Memory B cell (primary cell): ENCODE measurements at regions not wholly inside any gene's neighbourhood (a gene's known extent, or its start where the extent isn't known, plus 50 kb on each side); places are given as distances from the start of the nearest gene placed in this dataset.

ENCODE experiments used
- ATAC-seq: fragments of 150-1000 bp; cut with Tn5 transposase; 2 replicates; pipeline ENCODE4 v1.10.0; 2021; ENCODE audit warnings: low read depth, mild to moderate bottlenecking, moderate library complexity
- DNase-seq, 2 donors: peaks; one replicate each; pipeline ENCODE4 v3.0.0; 2022; ENCODE audit warnings: low spot score in 2 of 2
- H3K27ac Mint-ChIP-seq: one replicate; pipeline ENCODE4 v1.8.0; 2022; ENCODE audit warnings: mild to moderate bottlenecking, moderate library complexity, mixed read lengths
- H3K27me3 Mint-ChIP-seq: one replicate; pipeline ENCODE4 v1.8.0; 2022; ENCODE audit warnings: mixed read lengths
- H3K36me3 Mint-ChIP-seq: one replicate; pipeline ENCODE4 v1.8.0; 2022; ENCODE audit warnings: mild to moderate bottlenecking, mixed read lengths
- H3K4me1 Mint-ChIP-seq: one replicate; pipeline ENCODE4 v1.8.0; 2022; ENCODE audit warnings: mixed read lengths
- H3K4me3 Mint-ChIP-seq: one replicate; pipeline ENCODE4 v1.8.0; 2022; ENCODE audit warnings: mild to moderate bottlenecking, moderate library complexity, mixed read lengths
- H3K9me3 Mint-ChIP-seq: one replicate; pipeline ENCODE4 v1.8.0; 2022; ENCODE audit warnings: mixed read lengths

DNA sequence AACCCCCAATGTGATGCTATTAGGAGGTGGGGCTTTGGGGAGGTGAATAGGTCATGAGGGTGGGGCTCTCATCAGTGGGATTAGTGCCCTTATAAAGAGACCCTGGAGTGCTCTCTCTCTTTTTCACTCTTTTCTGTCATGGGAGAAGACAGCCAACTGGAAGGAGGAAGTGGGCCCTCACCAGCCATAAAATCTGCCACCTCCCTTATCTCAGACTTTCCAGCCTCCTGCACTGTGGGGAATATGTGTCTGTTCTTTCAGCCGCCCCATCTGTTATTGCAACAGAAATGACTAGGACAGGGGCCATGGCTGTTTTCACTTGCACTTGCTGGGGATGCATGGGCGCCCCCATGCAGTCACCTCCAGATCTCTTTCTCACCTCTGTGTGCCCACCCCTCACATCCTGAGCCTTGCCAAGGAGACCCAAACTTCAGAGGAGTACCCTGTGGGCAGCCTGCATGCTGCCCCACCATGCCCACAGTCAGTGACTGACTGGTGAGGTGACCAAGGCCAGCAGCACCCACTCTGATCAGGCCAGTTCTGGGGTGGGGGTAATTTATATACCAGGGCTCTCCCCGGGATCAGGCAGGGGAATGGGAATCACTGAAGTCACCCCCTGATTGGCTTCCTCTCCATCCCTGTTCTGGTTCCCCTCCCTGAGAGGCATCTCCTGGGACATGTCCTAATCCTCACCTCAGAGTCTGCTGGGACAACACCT, 118.4 kb downstream of the ANKRD60 start:
- DNase-seq = no peak
- no peaks in the 10 kb centered on the region for H3K4me1 Mint-ChIP-seq
- peaks cover 26% of the 10 kb centered on the region for H3K27me3 Mint-ChIP-seq
- peaks cover 9% of the 10 kb centered on the region for H3K9me3 Mint-ChIP-seq
- peaks cover 1% of the 10 kb centered on the region for H3K36me3 Mint-ChIP-seq
- no peak overlapping the region for H3K27ac Mint-ChIP-seq
- ATAC-seq = no peak
- H3K4me3 Mint-ChIP-seq = no peak overlapping the region

DNA sequence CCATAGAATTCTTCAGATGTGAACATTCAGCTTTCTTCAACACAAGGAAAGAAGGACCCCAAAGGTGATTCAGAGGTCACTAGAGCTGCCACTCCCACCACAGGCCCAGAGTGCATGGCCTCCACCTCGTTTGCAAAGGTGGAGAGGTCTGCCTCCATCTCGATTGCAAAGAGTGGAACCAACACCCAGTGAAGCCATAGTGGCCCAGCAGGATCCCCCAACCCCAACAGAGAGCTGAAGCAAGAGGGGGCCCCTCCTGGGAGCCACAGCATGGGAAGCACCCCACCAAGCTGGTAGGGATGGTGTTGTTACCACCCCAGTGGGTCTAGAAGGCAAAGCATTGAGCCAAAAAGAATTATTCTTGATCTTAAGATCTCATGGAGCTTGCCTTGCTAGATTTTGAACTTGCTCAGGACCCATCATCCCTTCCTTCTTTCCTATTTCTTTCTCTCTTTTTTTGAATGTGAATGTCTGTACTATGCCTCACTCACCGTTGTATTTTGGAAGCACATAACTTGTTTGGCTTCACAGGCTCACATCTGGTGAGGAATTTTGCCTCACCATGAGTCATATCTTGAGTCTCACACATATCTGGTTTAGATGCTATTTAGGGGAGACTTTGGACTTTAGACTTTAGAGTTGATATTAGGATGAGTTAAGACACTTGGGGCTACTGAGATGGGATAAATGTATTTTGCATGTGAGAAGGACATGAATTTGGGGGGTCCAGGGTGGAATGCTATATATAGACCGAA, 119.2 kb downstream of the ANKRD60 start:
- Mint-ChIP-seq H3K4me3 (no peak overlapping the region), H3K4me1 (no peaks in the 10 kb centered on the region), H3K36me3 (peaks cover 1% of the 10 kb centered on the region), H3K9me3 (peaks cover 9% of the 10 kb centered on the region), H3K27ac (no peak overlapping the region), H3K27me3 (peaks cover 26% of the 10 kb centered on the region)
- DNase-seq = no peak
- no peak for ATAC-seq

DNA sequence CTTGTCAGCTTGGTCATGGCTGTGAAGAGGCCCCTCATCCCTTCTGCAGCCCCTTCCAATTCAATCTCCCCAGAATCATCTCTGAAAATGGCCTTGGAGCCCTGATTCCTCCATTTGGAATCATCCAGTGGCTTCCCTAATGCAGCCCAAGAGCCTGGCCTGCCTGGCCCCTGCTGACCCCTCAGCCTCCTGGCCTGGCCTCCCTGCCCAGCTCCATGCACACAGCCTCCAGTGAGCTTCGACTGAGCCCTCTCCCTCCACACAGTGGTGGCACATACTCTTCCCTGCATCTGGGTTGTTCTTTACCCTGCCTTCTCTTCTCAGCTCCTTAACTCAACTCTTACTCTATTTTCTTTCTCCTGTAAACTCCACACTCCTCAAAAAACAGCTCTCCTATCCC, 120.9 kb downstream of the ANKRD60 start:
- ATAC-seq = no peak
- H3K27ac Mint-ChIP-seq = no peak overlapping the region
- H3K36me3 Mint-ChIP-seq = peaks cover 1% of the 10 kb centered on the region
- peaks cover 26% of the 10 kb centered on the region for H3K27me3 Mint-ChIP-seq
- no peak overlapping the region for H3K4me3 Mint-ChIP-seq
- peaks cover 9% of the 10 kb centered on the region for H3K9me3 Mint-ChIP-seq
- no peaks in the 10 kb centered on the region for H3K4me1 Mint-ChIP-seq
- DNase-seq = no peak

DNA sequence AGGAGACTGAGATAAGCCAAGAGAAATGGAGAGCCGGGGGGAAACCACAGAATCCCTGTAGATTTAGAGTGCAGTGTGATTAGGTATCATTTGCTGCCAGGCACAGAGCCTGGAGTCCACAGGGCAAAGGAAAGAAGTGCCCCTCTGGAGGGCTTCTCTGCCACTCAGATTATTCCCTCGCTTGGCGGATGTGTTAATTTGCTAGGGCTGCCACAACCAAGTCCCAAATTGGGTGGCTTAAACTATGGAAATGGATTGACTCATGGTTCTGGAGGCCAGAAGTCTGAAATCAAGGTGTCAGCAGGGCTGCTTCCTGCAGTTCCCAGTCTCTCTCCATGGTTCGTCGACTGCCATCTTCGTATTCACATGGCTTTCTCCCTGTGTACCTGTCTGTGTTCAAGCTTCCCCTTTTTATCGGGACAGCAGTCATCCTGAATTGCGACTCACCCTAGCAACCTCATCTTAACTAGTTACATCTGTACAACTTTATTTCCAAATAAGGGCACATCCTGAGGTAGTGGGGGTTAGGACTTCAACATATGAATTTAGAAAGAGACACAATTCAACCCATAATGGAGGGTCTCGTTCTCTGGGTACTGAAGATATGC, 122.2 kb downstream of the ANKRD60 start:
- peaks cover 24% of the 10 kb centered on the region for H3K27me3 Mint-ChIP-seq
- DNase-seq = no peak
- no peak overlapping the region for H3K4me3 Mint-ChIP-seq
- H3K4me1 Mint-ChIP-seq = no peaks in the 10 kb centered on the region
- no peak for ATAC-seq
- no peak overlapping the region for H3K27ac Mint-ChIP-seq
- H3K36me3 Mint-ChIP-seq = peaks cover 1% of the 10 kb centered on the region
- H3K9me3 Mint-ChIP-seq = peaks cover 9% of the 10 kb centered on the region

DNA sequence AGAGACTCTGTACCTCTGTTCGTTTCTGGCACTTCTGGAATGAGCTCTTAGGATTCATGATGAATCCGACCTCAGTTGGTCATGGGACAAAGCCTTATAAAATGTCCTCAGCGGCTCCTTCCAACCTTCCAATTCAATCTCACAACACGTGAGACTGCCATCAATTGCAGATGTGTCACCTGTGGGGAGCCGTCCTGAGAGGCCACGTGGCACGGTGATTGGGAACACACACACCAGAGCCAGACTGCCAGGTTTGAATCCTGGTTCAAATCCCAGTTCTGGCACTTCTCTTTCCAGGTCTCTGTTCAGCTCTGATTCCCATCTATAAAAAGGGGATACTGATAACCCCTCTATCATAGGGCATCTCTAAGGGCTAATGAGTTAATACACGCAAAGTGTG, 124.5 kb downstream of the ANKRD60 start:
- H3K4me3 Mint-ChIP-seq = no peak overlapping the region
- H3K9me3 Mint-ChIP-seq = peaks cover 6% of the 10 kb centered on the region
- no peaks in the 10 kb centered on the region for H3K36me3 Mint-ChIP-seq
- H3K27ac Mint-ChIP-seq = no peak overlapping the region
- DNase-seq (no peak), ATAC-seq (no peak)
- peaks cover 26% of the 10 kb centered on the region for H3K27me3 Mint-ChIP-seq
- no peaks in the 10 kb centered on the region for H3K4me1 Mint-ChIP-seq

DNA sequence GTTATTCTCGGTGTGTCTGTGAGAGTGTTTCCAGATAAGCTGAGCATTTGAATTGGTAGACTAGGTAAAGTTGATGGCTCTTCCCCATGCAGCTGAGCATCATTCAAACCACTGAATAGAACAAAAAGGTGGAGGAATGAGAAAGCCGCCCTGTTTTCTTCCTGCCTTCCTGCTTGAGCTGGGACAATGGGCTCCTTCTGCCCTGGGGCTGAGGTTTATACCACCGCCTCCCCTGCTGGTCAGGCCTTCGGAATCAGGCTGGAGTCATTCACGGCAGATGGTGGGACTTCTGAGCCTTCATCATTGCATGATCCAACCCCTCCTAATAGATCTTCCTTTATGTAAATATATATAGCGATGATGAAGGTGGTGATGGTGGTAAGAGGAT, 124.9 kb downstream of the ANKRD60 start:
- H3K27me3 Mint-ChIP-seq = peaks cover 24% of the 10 kb centered on the region
- no peak overlapping the region for H3K4me3 Mint-ChIP-seq
- DNase-seq (no peak), ATAC-seq (no peak)
- no peaks in the 10 kb centered on the region for H3K4me1 Mint-ChIP-seq
- H3K27ac Mint-ChIP-seq = no peak overlapping the region
- H3K9me3 Mint-ChIP-seq = peaks cover 6% of the 10 kb centered on the region
- no peaks in the 10 kb centered on the region for H3K36me3 Mint-ChIP-seq

DNA sequence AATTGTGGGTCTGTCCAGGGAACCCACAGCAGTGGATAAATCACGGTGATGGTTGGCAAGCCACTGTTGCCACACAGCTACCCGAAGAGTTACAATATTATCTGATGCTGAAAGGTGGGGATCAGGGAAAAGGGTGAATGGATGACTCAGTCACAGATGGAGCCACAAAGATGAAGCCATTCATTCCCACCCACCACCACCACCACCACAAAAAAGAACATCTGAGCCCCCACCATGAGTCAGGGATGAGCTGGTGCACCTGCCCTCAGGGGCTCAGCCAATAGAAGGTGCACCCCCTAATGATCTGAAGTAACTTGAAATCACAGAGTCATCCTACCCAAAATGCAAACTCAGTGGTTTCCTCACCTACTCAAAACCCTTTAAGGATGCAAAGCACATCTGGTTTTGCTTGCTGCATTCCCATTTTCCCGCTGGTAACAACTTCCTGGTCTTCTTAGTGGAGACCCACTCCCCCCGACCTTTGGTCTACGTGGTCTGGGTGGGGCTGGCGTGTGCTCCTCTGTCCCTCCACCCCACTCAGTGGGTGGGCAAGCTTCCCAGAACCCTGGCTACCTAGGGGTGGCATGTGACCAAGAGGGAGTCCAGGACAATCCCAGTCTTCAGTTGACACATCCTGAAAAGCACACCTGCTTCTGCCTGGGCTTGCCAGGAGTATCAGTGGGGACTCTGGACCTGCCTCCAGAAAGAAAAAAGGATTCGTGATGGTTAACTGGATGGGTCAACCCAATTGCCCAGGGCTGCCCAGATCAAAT, 125.5 kb downstream of the ANKRD60 start:
- Mint-ChIP-seq H3K4me1 (no peaks in the 10 kb centered on the region), H3K9me3 (peaks cover 6% of the 10 kb centered on the region), H3K27ac (no peak overlapping the region), H3K4me3 (no peak overlapping the region), H3K36me3 (no peaks in the 10 kb centered on the region), H3K27me3 (peaks cover 20% of the 10 kb centered on the region)
- DNase-seq (no peak), ATAC-seq (no peak)

DNA sequence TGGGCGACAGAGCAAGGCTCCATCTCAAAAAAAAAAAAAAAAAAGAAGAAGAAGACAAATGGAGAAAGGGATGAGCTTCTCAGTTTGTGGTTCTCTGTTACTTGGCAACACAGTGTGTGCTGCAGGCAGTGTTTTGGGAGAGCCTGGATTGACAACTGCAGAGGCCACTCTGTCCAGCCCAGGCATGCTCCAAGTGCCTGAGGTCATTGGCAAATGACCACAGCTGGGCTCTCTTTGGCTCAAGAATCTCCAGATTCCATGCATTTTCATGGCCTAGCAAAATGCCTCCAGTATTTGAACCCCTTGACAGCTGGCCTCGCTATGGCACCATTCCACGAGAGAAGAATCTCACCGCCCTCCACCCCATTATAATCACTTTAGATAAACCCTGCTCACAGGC, 126.2 kb downstream of the ANKRD60 start:
- H3K27me3 Mint-ChIP-seq = peaks cover 18% of the 10 kb centered on the region
- no peaks in the 10 kb centered on the region for H3K4me1 Mint-ChIP-seq
- H3K9me3 Mint-ChIP-seq = peaks cover 6% of the 10 kb centered on the region
- DNase-seq (no peak), ATAC-seq (no peak)
- H3K27ac Mint-ChIP-seq = no peak overlapping the region
- no peak overlapping the region for H3K4me3 Mint-ChIP-seq
- H3K36me3 Mint-ChIP-seq = no peaks in the 10 kb centered on the region

DNA sequence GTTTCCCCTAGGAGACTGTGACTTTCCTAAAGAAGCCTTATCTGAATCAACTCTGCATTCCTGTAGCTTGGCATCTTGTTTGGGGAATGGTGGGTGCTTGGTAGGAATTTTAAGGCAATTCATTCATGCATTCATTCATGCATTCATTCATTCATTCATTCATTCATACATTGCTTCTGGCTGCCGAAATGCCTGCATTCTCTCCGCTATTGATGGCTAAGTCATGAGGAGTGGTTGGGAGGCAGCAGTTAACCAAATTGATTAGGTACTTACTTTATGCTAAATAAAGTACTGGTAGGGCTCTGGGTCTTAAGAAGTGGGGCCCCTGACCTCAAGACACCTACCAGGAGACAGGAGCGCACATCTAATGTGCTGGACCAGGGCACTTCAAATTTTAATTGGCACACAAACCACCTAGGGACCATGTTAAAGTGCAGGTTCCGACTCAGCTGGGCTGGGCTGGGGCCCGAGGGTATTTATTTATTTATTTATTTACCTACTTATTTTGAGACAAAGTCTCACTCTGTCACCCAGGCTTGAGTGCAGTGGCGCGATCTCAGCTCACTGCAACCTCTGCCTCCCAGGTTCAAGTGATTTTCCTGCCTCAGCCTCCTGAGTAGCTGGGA, 127.6 kb downstream of the ANKRD60 start:
- Mint-ChIP-seq H3K27ac (no peak overlapping the region), H3K4me3 (no peak overlapping the region)

DNA sequence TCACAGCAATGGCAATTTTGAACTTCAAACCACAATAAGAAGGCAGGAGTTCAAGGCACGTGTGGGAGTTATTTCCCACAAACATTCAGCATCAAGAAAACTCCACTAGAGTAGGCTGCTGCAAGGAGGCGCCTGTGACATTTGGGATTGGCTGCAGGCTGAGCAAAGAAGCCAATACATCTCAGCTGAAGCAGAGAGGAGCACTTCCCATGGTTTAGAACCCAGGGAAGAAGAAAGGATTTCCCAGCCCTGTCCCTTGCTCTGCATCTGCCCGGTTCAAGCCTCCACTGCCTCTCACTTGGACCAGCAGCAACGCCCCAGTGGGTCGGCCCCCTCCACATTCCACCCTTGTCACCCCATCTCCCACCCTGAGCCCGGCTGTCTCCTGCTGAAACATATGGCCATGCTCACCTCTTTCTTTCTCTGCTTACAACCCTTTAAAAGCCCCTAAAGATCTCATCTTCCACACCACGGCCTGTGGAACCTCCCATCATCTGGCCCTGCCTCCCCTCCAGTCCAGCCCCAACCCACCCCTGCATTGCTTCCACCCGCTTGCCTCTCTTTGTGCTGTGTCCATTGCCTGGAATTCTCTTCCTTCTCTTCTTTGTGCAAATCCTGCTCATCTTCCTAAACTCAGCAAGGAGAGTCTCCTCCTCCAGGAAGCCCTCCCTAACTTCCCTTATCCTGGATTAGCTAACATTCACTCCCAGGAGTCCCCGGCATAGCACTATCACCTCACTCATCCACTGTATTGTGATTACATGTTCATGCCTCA, 128.3 kb downstream of the ANKRD60 start:
- H3K4me1 Mint-ChIP-seq = no peaks in the 10 kb centered on the region
- H3K9me3 Mint-ChIP-seq = no peaks in the 10 kb centered on the region
- H3K36me3 Mint-ChIP-seq = no peaks in the 10 kb centered on the region
- no peak overlapping the region for H3K27ac Mint-ChIP-seq
- no peak overlapping the region for H3K4me3 Mint-ChIP-seq
- H3K27me3 Mint-ChIP-seq = peaks cover 15% of the 10 kb centered on the region
- DNase-seq (no peak), ATAC-seq (no peak)

More for the DNA sequence above, 127.6 kb downstream of the ANKRD60 start:
- no peaks in the 10 kb centered on the region for H3K4me1 Mint-ChIP-seq
- peaks cover 19% of the 10 kb centered on the region for H3K27me3 Mint-ChIP-seq
- no peak for ATAC-seq
- peaks cover 5% of the 10 kb centered on the region for H3K9me3 Mint-ChIP-seq
- DNase-seq = no peak
- no peaks in the 10 kb centered on the region for H3K36me3 Mint-ChIP-seq

DNA sequence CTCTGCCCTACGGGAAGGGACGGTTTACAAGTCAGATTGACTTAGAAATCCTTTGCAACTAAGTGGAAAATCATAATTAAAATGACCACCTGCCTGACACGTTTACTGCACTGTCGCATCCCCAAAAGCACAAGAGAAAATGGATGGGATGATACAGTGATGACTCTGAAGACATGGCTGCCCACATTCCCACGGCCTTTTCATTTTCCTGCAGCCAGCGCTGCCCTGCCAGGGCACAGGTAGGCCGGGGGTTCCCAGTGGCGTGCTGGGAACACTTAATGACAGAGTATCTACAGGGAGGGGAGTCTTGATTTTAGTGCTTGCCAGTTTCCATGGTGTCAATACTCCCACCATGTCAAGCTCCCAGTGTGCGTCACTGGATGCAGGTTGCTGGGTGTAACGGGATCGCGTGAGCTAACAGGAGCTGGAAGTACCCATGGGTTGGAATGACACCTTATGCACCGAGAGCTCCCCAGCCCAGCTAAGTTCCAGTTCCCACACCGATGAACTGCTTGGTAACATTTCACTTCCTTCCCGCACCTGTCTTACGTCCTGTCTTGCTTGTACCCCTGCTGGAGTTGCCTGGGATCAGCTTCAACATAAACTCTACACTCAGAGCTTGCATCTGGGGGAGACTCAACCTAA, 129.0 kb downstream of the ANKRD60 start:
- Mint-ChIP-seq H3K9me3 (no peaks in the 10 kb centered on the region), H3K36me3 (no peaks in the 10 kb centered on the region), H3K4me1 (no peaks in the 10 kb centered on the region), H3K27me3 (peaks cover 17% of the 10 kb centered on the region), H3K4me3 (no peak overlapping the region), H3K27ac (no peak overlapping the region)
- no peak for ATAC-seq
- no peak for DNase-seq

DNA sequence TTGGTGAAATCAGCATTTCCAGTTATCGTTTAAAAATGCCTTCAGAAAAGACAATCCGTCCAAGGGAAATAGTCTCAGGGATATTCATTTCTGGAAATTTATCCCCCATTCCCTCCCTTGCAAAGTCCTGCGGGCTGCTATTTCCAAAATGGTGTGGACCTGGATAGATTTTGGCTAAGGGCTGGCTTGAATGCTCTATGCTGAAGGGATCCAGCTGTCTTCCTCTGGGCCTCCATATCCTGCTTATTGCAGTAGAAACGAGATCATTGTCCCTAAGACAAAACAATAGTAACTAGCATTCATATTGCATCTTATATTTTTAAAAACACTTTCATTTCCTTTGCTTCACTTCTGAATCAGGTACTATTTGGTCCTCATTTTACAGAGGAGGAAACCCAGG, 129.9 kb downstream of the ANKRD60 start:
- Mint-ChIP-seq H3K4me3 (no peak overlapping the region), H3K36me3 (no peaks in the 10 kb centered on the region), H3K27ac (no peak overlapping the region), H3K27me3 (peaks cover 17% of the 10 kb centered on the region), H3K4me1 (no peaks in the 10 kb centered on the region), H3K9me3 (no peaks in the 10 kb centered on the region)
- DNase-seq (no peak), ATAC-seq (no peak)

DNA sequence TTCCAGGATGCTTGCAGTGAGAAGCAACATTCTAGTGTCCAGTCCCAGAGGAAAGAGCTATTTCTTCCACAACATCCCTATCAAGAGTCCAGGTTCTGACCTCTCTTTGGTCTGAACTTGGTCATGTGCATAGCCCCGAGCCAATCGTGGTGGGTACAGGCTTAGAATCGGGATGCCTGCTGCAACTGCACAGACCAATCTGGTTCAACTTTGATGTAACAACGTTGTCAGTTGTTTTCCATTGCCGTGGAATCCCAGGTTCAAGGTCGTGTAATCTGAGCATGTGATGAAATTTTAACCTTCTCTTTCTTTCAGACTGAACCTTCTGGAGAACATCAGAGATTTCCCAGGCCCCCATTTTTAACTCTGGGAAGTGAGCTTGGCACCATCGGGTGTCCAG, 130.5 kb downstream of the ANKRD60 start:
- Mint-ChIP-seq H3K4me1 (no peaks in the 10 kb centered on the region), H3K27ac (no peak overlapping the region), H3K27me3 (peaks cover 15% of the 10 kb centered on the region), H3K9me3 (no peaks in the 10 kb centered on the region), H3K36me3 (no peaks in the 10 kb centered on the region), H3K4me3 (no peak overlapping the region)
- DNase-seq (no peak), ATAC-seq (no peak)
